ENCODE measurements at regions not wholly inside any gene's neighbourhood (a gene's known extent, or its start where the extent isn't known, plus 50 kb on each side); places are given as distances from the start of the nearest gene placed in this dataset.

DNA sequence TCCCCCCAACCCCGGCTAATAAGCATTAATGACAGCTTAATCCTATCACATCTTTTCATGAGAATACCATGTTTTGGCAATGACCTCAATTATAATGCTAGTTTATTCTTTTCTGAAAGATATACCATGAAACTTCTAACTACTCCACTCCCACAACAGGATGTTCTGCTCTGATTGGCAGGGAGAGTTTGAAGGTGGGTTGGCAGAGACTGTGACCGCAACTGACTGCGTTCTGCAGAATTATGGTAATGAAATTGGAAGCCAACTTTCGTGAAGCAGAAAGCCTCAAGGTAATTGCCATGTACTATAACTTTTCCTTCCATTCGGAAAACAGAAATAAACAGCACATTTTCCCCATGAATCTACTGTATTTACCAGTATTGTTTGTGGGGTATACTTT lies 288.2 kb upstream of the SEMA3D start:
- Mint-ChIP-seq H3K36me3 (ENCODE audit: insufficient read depth, unreplicated experiment) (no peaks in the 10 kb centered on the region), H3K9me3 (ENCODE audit: unreplicated experiment) (no peaks in the 10 kb centered on the region), H3K27ac (ENCODE audit: low read depth, unreplicated experiment) (no peak overlapping the region), H3K4me3 (ENCODE audit: unreplicated experiment) (no peak overlapping the region), H3K4me1 (ENCODE audit: insufficient read depth, unreplicated experiment) (no peaks in the 10 kb centered on the region), H3K27me3 (ENCODE audit: insufficient read depth, unreplicated experiment) (peaks cover 83% of the 10 kb centered on the region)
- ChIA-PET CTCF (no interaction called here), POLR2A (no interaction called here)
- TF ChIP-seq, protein P1, sequence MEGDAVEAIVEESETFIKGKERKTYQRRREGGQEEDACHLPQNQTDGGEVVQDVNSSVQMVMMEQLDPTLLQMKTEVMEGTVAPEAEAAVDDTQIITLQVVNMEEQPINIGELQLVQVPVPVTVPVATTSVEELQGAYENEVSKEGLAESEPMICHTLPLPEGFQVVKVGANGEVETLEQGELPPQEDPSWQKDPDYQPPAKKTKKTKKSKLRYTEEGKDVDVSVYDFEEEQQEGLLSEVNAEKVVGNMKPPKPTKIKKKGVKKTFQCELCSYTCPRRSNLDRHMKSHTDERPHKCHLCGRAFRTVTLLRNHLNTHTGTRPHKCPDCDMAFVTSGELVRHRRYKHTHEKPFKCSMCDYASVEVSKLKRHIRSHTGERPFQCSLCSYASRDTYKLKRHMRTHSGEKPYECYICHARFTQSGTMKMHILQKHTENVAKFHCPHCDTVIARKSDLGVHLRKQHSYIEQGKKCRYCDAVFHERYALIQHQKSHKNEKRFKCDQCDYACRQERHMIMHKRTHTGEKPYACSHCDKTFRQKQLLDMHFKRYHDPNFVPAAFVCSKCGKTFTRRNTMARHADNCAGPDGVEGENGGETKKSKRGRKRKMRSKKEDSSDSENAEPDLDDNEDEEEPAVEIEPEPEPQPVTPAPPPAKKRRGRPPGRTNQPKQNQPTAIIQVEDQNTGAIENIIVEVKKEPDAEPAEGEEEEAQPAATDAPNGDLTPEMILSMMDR (IDR thresholded peaks at IDR 0.05; ENCODE audit: unreplicated experiment) = no peak
- no TSS peak for BruUV-seq (replicated peaks)
- intact Hi-C loops (cut with micrococcal nuclease) = no loop called here
- DNase-seq (ENCODE audit: unreplicated experiment) = no peak

GRCh38 chr7:85474234-85474633 lies 287.4 kb upstream of the SEMA3D start:
- Mint-ChIP-seq H3K4me1 (ENCODE audit: insufficient read depth, unreplicated experiment) (no peaks in the 10 kb centered on the region), H3K36me3 (ENCODE audit: insufficient read depth, unreplicated experiment) (no peaks in the 10 kb centered on the region), H3K9me3 (ENCODE audit: unreplicated experiment) (no peaks in the 10 kb centered on the region), H3K27ac (ENCODE audit: low read depth, unreplicated experiment) (no peak overlapping the region), H3K4me3 (ENCODE audit: unreplicated experiment) (no peak overlapping the region), H3K27me3 (ENCODE audit: insufficient read depth, unreplicated experiment) (peaks cover 83% of the 10 kb centered on the region)
- DNase-seq (ENCODE audit: unreplicated experiment) = no peak
- intact Hi-C loops (cut with micrococcal nuclease) = loop anchor here (5.0 kb wide), 1 partner anchor 278 kb away; no protein-coding TSS in a partner anchor
- TF ChIP-seq, protein P1 (IDR thresholded peaks at IDR 0.05; ENCODE audit: unreplicated experiment) = no peak
- ChIA-PET POLR2A (no interaction called here), CTCF (no interaction called here)
- BruUV-seq (replicated peaks) = no TSS peak

DNA sequence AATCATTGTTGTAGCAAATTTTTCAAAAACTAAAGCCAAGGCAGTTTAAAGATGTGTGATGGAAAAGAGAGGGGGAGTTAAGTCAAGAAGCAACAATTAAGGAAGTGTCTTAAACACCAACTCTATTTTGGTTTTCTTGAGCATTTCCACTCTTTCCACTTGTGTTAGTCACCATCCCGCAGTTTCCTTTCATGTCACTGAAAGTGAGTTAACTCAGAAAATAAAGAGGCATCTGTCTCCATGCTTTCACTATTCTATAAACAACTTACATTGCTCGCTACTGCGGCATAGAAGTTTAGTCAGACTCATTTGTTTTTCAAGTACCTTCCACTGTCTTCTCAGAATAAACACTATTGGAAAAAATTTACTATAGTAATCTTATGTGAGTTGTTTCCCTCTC lies 284.9 kb upstream of the SEMA3D start:
- Mint-ChIP-seq H3K9me3 (ENCODE audit: unreplicated experiment) (no peaks in the 10 kb centered on the region), H3K27me3 (ENCODE audit: insufficient read depth, unreplicated experiment) (peaks cover 76% of the 10 kb centered on the region), H3K4me1 (ENCODE audit: insufficient read depth, unreplicated experiment) (no peaks in the 10 kb centered on the region), H3K36me3 (ENCODE audit: insufficient read depth, unreplicated experiment) (no peaks in the 10 kb centered on the region), H3K4me3 (ENCODE audit: unreplicated experiment) (no peak overlapping the region), H3K27ac (ENCODE audit: low read depth, unreplicated experiment) (no peak overlapping the region)
- TF ChIP-seq, protein P1 (IDR thresholded peaks at IDR 0.05; ENCODE audit: unreplicated experiment) = no peak
- BruUV-seq (replicated peaks) = no TSS peak
- CTCF ChIA-PET = no interaction called here
- POLR2A ChIA-PET = no interaction called here
- intact Hi-C loops (cut with micrococcal nuclease) = loop anchor here (5.0 kb wide), 1 partner anchor 281 kb away; no protein-coding TSS in a partner anchor
- DNase-seq (ENCODE audit: unreplicated experiment) = no peak

DNA sequence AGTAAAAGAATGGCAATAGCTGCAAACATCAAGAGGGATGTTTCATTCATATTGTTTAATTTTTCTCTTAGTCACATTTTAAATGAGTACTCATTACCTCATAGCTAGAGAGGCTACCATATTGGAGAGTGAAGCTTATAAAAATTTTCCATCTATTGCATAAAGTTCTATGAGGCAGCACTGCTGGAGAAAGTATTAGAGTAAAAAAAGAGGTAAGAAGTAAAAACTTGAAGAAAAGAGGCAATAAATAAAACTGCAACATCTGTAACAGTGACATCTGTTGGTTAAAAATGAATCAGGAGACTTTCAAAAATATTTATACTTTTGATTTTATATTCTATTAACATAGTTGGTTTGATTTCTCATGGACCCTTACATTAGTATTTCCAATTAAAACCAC lies 284.5 kb upstream of the SEMA3D start:
- CTCF ChIA-PET = interaction anchor here (0.7 kb wide), 1 partner anchor 12 kb away, joined by 3 read pairs; no protein-coding TSS in a partner anchor
- Mint-ChIP-seq H3K4me1 (ENCODE audit: insufficient read depth, unreplicated experiment) (no peaks in the 10 kb centered on the region), H3K27me3 (ENCODE audit: insufficient read depth, unreplicated experiment) (peaks cover 78% of the 10 kb centered on the region), H3K36me3 (ENCODE audit: insufficient read depth, unreplicated experiment) (no peaks in the 10 kb centered on the region), H3K27ac (ENCODE audit: low read depth, unreplicated experiment) (no peak overlapping the region), H3K9me3 (ENCODE audit: unreplicated experiment) (no peaks in the 10 kb centered on the region), H3K4me3 (ENCODE audit: unreplicated experiment) (no peak overlapping the region)
- no TSS peak for BruUV-seq (replicated peaks)
- TF ChIP-seq, protein P1 (IDR thresholded peaks at IDR 0.05; ENCODE audit: unreplicated experiment) = no peak
- no peak for DNase-seq (ENCODE audit: unreplicated experiment)
- POLR2A ChIA-PET = interaction anchor here (0.6 kb wide), 1 partner anchor 48 kb away, joined by 3 read pairs; no protein-coding TSS in a partner anchor
- intact Hi-C loops (cut with micrococcal nuclease) = loop anchor here (5.0 kb wide), 1 partner anchor 281 kb away; no protein-coding TSS in a partner anchor

All from MCF 10A (cell line).